IMR-90 (cell line): ENCODE measurements at regions not wholly inside any gene's neighbourhood (a gene's known extent, or its start where the extent isn't known, plus 50 kb on each side); places are given as distances from the start of the nearest gene placed in this dataset.
"Not testable (repeated sequence)": the region's sequence is repeated elsewhere in the genome, so short reads cannot be mapped to it uniquely, and the experiment has no call there.

Experiments used
- ATAC-seq: fragments of 200-7000 bp; cut with Tn5 transposase; 2 replicates; pipeline ENCODE4 v1.9.1; 2020; ENCODE audit warnings: low read depth, mild to moderate bottlenecking, moderate library complexity
- BruUV-seq: library from RNA; stranded (reverse); fragments of 400-500 nt; replicated peaks from 2 replicates; lab custom pipeline; 2021; lab: Mats Ljungman, UMichigan
- CTCF ChIA-PET: fragments of 300-600 bp; formaldehyde crosslinking; extraction: SDS; loops from one replicate; lab custom pipeline; 2021; ENCODE audit warnings: antibody characterized with exemption; lab: Yijun Ruan, JAX
- POLR2A ChIA-PET: fragments of 300-600 bp; sonication (Branson Sonifier 250); formaldehyde crosslinking; loops from one replicate; lab custom pipeline; 2022; ENCODE audit warnings: antibody characterized with exemption; ENCODE audit not compliant: unreplicated experiment; lab: Charles Lee
- DNase-seq: peaks from one replicate; pipeline ENCODE4 v3.0.0; 2013
- H2AFZ ChIP-seq: replicated peaks from 2 replicates; pipeline ENCODE3; 2013; ENCODE audit warnings: low read length, mild to moderate bottlenecking; ENCODE audit not compliant: poor library complexity
- H2AK5ac ChIP-seq: 2 replicates; pipeline ENCODE4 v1.6.1; 2013; ENCODE audit warnings: low read depth, low read length, inconsistent platforms
- H2AK9ac ChIP-seq: replicated peaks from 2 replicates; pipeline ENCODE3; 2013; ENCODE audit warnings: mild to moderate bottlenecking, low read depth, low read length, moderate library complexity; ENCODE audit not compliant: poor library complexity
- H2BK120ac ChIP-seq: 2 replicates; pipeline ENCODE4 v1.6.1; 2013; ENCODE audit warnings: low read depth, low read length, inconsistent platforms
- H2BK15ac ChIP-seq: 3 replicates; pipeline ENCODE4 v1.6.1; 2013; ENCODE audit warnings: low read depth, low read length, inconsistent platforms
- H2BK20ac ChIP-seq: 2 replicates; pipeline ENCODE4 v1.6.1; 2013; ENCODE audit warnings: low read depth, mild to moderate bottlenecking, inconsistent platforms, low read length, moderate library complexity
- H2BK5ac ChIP-seq: 2 replicates; pipeline ENCODE4 v1.6.1; 2013; ENCODE audit warnings: mild to moderate bottlenecking, low read depth, low read length, inconsistent platforms; ENCODE audit not compliant: poor library complexity, severe bottlenecking
- H3K14ac ChIP-seq: replicated peaks from 2 replicates; pipeline ENCODE4 v1.6.1; 2013; ENCODE audit warnings: low read depth, low read length, inconsistent platforms
- H3K18ac ChIP-seq: 2 replicates; pipeline ENCODE4 v1.6.1; 2013; ENCODE audit warnings: low read depth, low read length, control low read depth
- H3K23ac ChIP-seq: 2 replicates; pipeline ENCODE4 v1.6.1; 2013; ENCODE audit warnings: low read depth, low read length, inconsistent platforms
- H3K27ac ChIP-seq: 2 replicates; pipeline ENCODE4 v1.5.1; 2013; ENCODE audit warnings: mild to moderate bottlenecking, control low read depth, low read length; ENCODE audit not compliant: insufficient read depth
- H3K27me3 ChIP-seq: 2 replicates; pipeline ENCODE4 v1.6.1; 2013; ENCODE audit warnings: low read length; ENCODE audit not compliant: control insufficient read depth, insufficient read depth
- H3K36me3 ChIP-seq: 2 replicates; pipeline ENCODE4 v1.6.1; 2013; ENCODE audit warnings: low read length, mixed read lengths; ENCODE audit not compliant: control insufficient read depth, insufficient read depth
- H3K4ac ChIP-seq: 2 replicates; pipeline ENCODE4 v1.6.1; 2013; ENCODE audit warnings: low read depth, low read length, inconsistent platforms
- H3K4me1 ChIP-seq: 2 replicates; pipeline ENCODE4 v1.6.1; 2013; ENCODE audit warnings: low read length, mixed read lengths; ENCODE audit not compliant: control insufficient read depth, insufficient read depth
- H3K4me2 ChIP-seq: 2 replicates; pipeline ENCODE4 v1.6.1; 2013; ENCODE audit warnings: low read depth, mild to moderate bottlenecking, control low read depth, low read length, moderate library complexity
- H3K4me3 ChIP-seq: 2 replicates; pipeline ENCODE4 v1.5.1; 2013; ENCODE audit warnings: low read depth, mild to moderate bottlenecking, control low read depth, low read length, moderate library complexity; ENCODE audit not compliant: insufficient read depth
- H3K56ac ChIP-seq: 2 replicates; pipeline ENCODE4 v1.6.1; 2013; ENCODE audit warnings: low read length, inconsistent platforms; ENCODE audit not compliant: insufficient read depth; ENCODE audit errors: extremely low read depth
- H3K79me1 ChIP-seq, 2 experiments: 2 replicates each; pipeline ENCODE4 v1.6.1; 2013; ENCODE audit warnings: low read length in 2 of 2, inconsistent platforms in 1 of 2, low read depth in 1 of 2
- H3K9ac ChIP-seq: 2 replicates; pipeline ENCODE4 v1.6.1; 2013; ENCODE audit warnings: low read depth, low read length, control low read depth
- H3K9me1 ChIP-seq: 2 replicates; pipeline ENCODE4 v1.6.1; 2013; ENCODE audit warnings: low read length, inconsistent platforms; ENCODE audit not compliant: insufficient read depth
- H3K9me3 ChIP-seq: 2 replicates; pipeline ENCODE4 v1.6.1; 2013; ENCODE audit warnings: low read length; ENCODE audit not compliant: control insufficient read depth, insufficient read depth
- H4K20me1 ChIP-seq: 2 replicates; pipeline ENCODE4 v1.6.1; 2013; ENCODE audit warnings: low read length, inconsistent platforms; ENCODE audit not compliant: insufficient read depth
- H4K5ac ChIP-seq: 2 replicates; pipeline ENCODE4 v1.6.1; 2013; ENCODE audit warnings: mild to moderate bottlenecking, low read depth, low read length, control low read depth
- H4K8ac ChIP-seq, 2 experiments: 2 replicates each; pipeline ENCODE4 v1.6.1; 2013; ENCODE audit warnings: low read depth in 2 of 2, low read length in 2 of 2, control low read depth in 1 of 2, inconsistent platforms in 1 of 2
- H4K91ac ChIP-seq: 2 replicates; pipeline ENCODE4 v1.6.1; 2013; ENCODE audit warnings: low read depth, low read length, inconsistent platforms; ENCODE audit not compliant: insufficient read depth
- WGBS, 2 experiments: methylation state at CpG; one replicate each; pipeline versions ENCODE4 v1.1.5 to v1.1.7; 2013; ENCODE audit warnings: missing lambda C conversion rate in 2 of 2; ENCODE audit not compliant: insufficient read length in 1 of 2; ENCODE audit errors: extremely low coverage in 2 of 2; 5-methylcytosine and 5-hydroxymethylcytosine counted together
- dilution Hi-C: fragments of 300-500 bp; cut with HindIII; formaldehyde crosslinking; loops from one replicate; pipeline ENCODE4 v1.14.3; 2018; ENCODE audit warnings: low sequenced_read_pairs; ENCODE audit not compliant: unreplicated experiment
- in situ Hi-C: fragments of 300-500 bp; cut with MboI; formaldehyde crosslinking; loops from 3 replicates; pipeline ENCODE4 v1.14.3; 2019; ENCODE audit warnings: low sequenced_read_pairs, inconsistent platforms, mixed read lengths
- intact Hi-C: fragments of 100-400 bp; cut with micrococcal nuclease; formaldehyde crosslinking; loops from 2 replicates; pipeline ENCODE4 v1.10.0; 2022

- in situ Hi-C loops, H3K27me3 ChIP-seq, POLR2A ChIA-PET, H4K5ac ChIP-seq, H3K56ac ChIP-seq, H4K20me1 ChIP-seq, H3K4me3 ChIP-seq, H3K4ac ChIP-seq, H3K27ac ChIP-seq, H2AFZ ChIP-seq, H3K79me1 ChIP-seq, H2AK9ac ChIP-seq, DNase-seq, H3K14ac ChIP-seq, H4K91ac ChIP-seq, H3K4me1 ChIP-seq, H2BK120ac ChIP-seq, ATAC-seq, intact Hi-C loops, CTCF ChIA-PET, dilution Hi-C loops, H2BK15ac ChIP-seq, H4K8ac ChIP-seq, H3K9ac ChIP-seq, H3K23ac ChIP-seq, H3K4me2 ChIP-seq, H3K9me1 ChIP-seq, BruUV-seq, H3K9me3 ChIP-seq, H2BK20ac ChIP-seq, H3K18ac ChIP-seq, H2BK5ac ChIP-seq, H2AK5ac ChIP-seq, H3K36me3 ChIP-seq: not testable (repeated sequence)
- no CpG with 5 or more reads among the region's 1 CpG for WGBS, 2 experiments
Measured at GRCh38 chr1:58953951-58954350, 170.1 kb upstream of the JUN start.

- H3K9me1 ChIP-seq, H3K23ac ChIP-seq, H4K91ac ChIP-seq, ATAC-seq, H2AFZ ChIP-seq, H3K27me3 ChIP-seq, H3K9me3 ChIP-seq, H2AK9ac ChIP-seq, H2AK5ac ChIP-seq, BruUV-seq, H3K4me2 ChIP-seq, H2BK120ac ChIP-seq, H3K14ac ChIP-seq, intact Hi-C loops, H3K79me1 ChIP-seq, H3K36me3 ChIP-seq, H2BK5ac ChIP-seq, POLR2A ChIA-PET, H4K20me1 ChIP-seq, H4K5ac ChIP-seq, H3K4me1 ChIP-seq, H3K4ac ChIP-seq, H4K8ac ChIP-seq, H3K56ac ChIP-seq, dilution Hi-C loops, DNase-seq, H3K4me3 ChIP-seq, CTCF ChIA-PET, H3K18ac ChIP-seq, in situ Hi-C loops, H3K9ac ChIP-seq, H2BK20ac ChIP-seq, H2BK15ac ChIP-seq, H3K27ac ChIP-seq: not testable (repeated sequence)
- WGBS, 2 experiments: no CpG with 5 or more reads among the region's 2 CpGs
Measured at GRCh38 chr1:58963287-58963686, 179.4 kb upstream of the JUN start.
